Retinal pigment epithelial cell (primary cell): ENCODE measurements at regions not wholly inside any gene's neighbourhood (a gene's known extent, or its start where the extent isn't known, plus 50 kb on each side); places are given as distances from the start of the nearest gene placed in this dataset.

Experiments
- DNase-seq: peaks from one replicate; pipeline ENCODE4 v3.0.0-alpha.2; 2010; ENCODE audit warnings: low read depth
- H3K4me3 ChIP-seq: 2 replicates; pipeline ENCODE4 v1.5.1; 2011; ENCODE audit warnings: mild to moderate bottlenecking, low read length, control low read depth, moderate library complexity
- TF ChIP-seq, protein P1 (sequence below): conservative IDR thresholded peaks from 2 replicates; pipeline ENCODE4 v1.5.1; 2011; ENCODE audit warnings: low read depth, low read length, control low read depth, inconsistent platforms

DNA sequence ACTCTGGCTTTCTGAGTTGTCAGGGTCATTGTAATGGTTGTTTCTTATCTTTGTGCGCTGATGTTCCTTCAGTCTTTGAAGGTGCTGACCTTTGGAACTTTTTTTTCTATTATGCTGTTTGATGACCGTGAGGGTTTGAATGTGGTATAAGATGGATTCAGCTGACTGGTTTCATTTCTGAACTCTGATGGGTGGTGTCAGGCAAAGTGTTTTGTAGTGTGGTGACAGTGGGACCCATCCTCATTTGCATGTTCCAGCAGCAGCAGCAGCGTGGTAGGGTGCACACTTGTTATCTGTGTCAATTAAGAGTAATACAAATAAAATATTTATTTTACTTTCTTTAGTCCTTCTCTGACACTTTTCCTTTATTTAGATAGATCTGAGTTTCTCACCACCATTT, 227.7 kb upstream of the PRR16 start:
- TF ChIP-seq, protein P1, sequence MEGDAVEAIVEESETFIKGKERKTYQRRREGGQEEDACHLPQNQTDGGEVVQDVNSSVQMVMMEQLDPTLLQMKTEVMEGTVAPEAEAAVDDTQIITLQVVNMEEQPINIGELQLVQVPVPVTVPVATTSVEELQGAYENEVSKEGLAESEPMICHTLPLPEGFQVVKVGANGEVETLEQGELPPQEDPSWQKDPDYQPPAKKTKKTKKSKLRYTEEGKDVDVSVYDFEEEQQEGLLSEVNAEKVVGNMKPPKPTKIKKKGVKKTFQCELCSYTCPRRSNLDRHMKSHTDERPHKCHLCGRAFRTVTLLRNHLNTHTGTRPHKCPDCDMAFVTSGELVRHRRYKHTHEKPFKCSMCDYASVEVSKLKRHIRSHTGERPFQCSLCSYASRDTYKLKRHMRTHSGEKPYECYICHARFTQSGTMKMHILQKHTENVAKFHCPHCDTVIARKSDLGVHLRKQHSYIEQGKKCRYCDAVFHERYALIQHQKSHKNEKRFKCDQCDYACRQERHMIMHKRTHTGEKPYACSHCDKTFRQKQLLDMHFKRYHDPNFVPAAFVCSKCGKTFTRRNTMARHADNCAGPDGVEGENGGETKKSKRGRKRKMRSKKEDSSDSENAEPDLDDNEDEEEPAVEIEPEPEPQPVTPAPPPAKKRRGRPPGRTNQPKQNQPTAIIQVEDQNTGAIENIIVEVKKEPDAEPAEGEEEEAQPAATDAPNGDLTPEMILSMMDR: no peak
- DNase-seq: no peak
- H3K4me3 ChIP-seq: no peak overlapping the region

DNA sequence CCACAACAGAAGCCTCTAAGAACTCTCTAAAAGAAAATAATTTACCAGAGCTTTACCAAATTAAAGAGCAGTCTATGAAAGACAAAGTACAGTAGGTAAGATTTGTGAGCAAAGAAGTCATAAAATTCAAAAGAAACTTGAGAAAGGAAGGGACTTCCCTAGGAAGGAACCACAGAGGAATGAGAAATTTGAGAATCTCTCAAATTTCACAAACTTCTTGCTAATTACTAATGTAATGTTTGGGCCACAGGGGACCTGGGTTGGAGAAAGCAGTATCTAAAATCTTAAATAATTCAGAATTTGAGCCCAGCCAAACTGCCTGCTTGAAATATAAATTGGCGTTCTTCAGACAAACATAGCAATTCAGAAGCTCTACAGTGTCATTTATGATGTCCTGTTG, 225.0 kb upstream of the PRR16 start:
- no peak for DNase-seq
- TF ChIP-seq, protein P1: no peak
- no peak overlapping the region for H3K4me3 ChIP-seq

DNA sequence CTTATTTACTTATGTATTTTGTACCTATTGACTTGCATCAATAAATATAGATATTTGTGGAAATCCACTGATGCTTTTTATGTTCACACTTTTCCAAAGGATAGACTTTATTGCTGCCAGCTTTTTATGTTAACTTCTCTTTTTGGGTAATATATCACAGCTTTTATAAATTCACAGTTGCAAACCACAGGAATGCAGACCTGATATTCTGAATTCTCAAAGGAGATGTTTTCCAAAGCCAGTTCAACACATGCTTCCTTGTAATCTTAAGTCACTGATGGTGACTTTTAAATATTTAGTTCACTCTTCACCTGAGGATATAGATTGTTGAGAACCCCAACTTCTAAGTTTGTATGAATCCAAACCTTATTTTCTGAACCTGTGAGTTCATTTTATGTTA, 223.4 kb upstream of the PRR16 start:
- H3K4me3 ChIP-seq: no peak overlapping the region
- TF ChIP-seq, protein P1: no peak
- no peak for DNase-seq

DNA sequence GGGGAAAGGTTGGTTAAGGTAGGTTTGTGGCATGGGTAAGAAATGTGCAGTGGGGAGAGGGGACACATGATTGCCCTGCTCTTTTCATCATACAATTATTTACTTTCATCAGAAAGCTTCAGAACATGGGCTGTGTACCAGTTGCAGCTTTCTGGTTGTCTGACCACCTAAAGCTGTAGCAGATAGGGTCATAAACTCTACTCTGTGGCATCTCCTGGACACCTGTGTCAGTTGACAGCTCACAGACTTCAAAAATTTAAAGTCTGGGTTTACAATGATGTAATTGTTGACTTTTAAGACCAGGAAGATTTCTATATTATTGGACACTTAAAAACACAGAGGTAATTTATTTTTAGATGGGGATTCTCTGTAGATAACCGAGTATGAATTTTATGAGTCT, 222.7 kb upstream of the PRR16 start:
- H3K4me3 ChIP-seq: no peak overlapping the region
- TF ChIP-seq, protein P1: no peak
- no peak for DNase-seq

DNA sequence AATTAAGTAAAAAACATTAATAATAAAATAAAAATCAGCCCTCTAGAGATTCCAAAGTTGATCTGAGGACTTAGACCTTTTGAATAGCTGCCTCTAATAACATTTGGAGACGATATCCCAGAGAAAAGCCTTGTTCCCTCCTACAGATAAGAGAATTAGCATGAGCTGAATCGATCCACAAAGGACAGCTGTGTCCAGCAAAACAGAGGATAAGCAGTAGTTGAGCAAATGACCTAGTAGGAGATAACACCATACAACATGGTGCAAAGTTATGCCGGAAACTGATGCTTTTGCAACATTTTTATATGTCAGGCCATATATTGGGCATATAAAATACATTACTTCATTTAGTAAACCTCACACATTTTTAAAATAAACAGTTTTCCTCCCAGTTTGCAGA, 212.2 kb upstream of the PRR16 start:
- DNase-seq: no peak
- TF ChIP-seq, protein P1: no peak
- no peak overlapping the region for H3K4me3 ChIP-seq

DNA sequence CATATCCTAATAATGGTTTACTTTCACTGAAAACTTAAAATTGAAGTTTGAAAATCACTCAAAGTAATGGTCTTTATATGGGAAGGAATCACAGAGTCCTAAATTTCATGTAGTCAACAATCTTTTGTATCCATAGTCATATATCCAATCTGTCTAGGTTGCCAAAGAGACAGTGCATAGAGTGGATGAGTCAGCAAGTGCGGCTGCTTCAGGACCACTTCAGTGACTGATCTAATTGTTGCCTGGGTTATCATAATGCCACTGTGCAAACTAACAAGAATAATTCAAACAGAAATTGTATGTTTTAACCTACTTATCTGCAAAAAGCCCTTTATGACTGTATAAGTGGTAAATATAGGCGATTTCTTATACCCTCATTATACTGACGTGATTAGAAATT, 211.3 kb upstream of the PRR16 start:
- H3K4me3 ChIP-seq: no peak overlapping the region
- TF ChIP-seq, protein P1: no peak
- no peak for DNase-seq

DNA sequence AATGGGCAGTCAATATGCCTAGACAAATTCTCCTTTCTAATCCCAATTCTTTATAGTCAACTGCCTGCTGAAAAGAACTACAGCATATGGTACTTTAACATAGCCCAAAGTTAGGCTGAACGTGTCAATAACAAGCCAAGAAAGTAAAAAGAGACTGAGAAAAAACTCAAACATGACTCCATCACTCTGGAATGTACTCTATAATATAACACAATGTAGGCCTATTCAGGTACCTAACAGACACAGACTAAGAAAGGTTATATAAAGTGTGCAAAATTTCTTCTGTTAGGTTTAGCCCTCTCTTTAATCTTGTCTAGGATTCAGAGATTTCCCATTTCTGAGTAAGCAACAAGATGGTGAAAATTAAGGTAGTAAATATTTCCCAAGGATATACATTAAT, 209.7 kb upstream of the PRR16 start:
- TF ChIP-seq, protein P1: no peak
- no peak overlapping the region for H3K4me3 ChIP-seq
- no peak for DNase-seq
